ENCODE measurements at regions not wholly inside any gene's neighbourhood (a gene's known extent, or its start where the extent isn't known, plus 50 kb on each side); places are given as distances from the start of the nearest gene placed in this dataset.

- TF ChIP-seq CTCF (IDR thresholded peaks at IDR 0.05): no peak
These were observed 64.5 kb upstream of the ZNF280D start for GRCh38 chr15:56797720-56798275.

- TF ChIP-seq CTCF (IDR thresholded peaks at IDR 0.05): no peak
These were observed 62.2 kb upstream of the ZNF280D start for GRCh38 chr15:56795502-56795901.

- no peak for TF ChIP-seq CTCF (IDR thresholded peaks at IDR 0.05)
These were observed 61.4 kb upstream of the ZNF280D start for GRCh38 chr15:56794553-56795329.

- TF ChIP-seq CTCF (IDR thresholded peaks at IDR 0.05): no peak
These were observed 60.9 kb upstream of the ZNF280D start for GRCh38 chr15:56794165-56794552.

GRCh38 chr15:56792211-56792610, 58.9 kb upstream of the ZNF280D start:
- TF ChIP-seq CTCF (IDR thresholded peaks at IDR 0.05): no peak

- TF ChIP-seq CTCF (IDR thresholded peaks at IDR 0.05): no peak
These were observed 55.0 kb upstream of the ZNF280D start for GRCh38 chr15:56788359-56788758.

GRCh38 chr15:56786966-56787365, 53.7 kb upstream of the ZNF280D start:
- TF ChIP-seq CTCF (IDR thresholded peaks at IDR 0.05): no peak
